ENCODE measurements at regions not wholly inside any gene's neighbourhood (a gene's known extent, or its start where the extent isn't known, plus 50 kb on each side); places are given as distances from the start of the nearest gene placed in this dataset.

DNA sequence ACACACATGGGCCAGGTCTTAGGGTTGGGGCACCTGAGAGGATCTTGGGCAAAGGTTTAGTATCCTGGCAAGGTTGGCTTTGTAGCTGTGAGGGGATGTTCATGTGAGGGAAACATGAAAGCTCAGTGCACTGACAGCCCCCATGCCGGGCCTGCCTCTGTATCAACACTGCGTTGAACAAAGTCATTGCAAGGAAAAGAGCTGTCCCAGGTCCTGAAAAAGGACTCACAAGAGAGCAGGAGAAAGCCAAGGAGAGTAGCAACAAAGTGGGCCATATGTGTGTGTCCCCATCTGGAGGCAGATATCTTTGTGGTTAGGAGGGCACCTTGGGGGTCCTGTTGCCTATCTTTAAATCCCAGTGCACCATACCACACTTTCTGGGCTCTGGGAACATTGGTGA lies 237.8 kb upstream of the THSD7B start:
- Histone ChIP-seq H3K27ac (ENCODE audit: low read length, poor library complexity, severe bottlenecking) (no peak overlapping the region), H3K23ac (ENCODE audit: low read length in 2 of 2) (no peak overlapping the region), H3K9me3 (ENCODE audit: control insufficient read depth, low read length) (no peaks in the 10 kb centered on the region), H2AFZ (ENCODE audit: low read depth, low read length) (no peak overlapping the region), H3K4me3 (ENCODE audit: insufficient read depth in 1 of 2, low read depth in 1 of 2, low read length in 2 of 2) (no peak overlapping the region), H2AK5ac (ENCODE audit: low read length, severe bottlenecking) (no peak overlapping the region), H2BK5ac (ENCODE audit: low read depth, low read length, poor library complexity, severe bottlenecking) (no peak overlapping the region), H3K18ac (ENCODE audit: low read depth in 1 of 2, low read length in 2 of 2) (no peak overlapping the region), H3K4ac (ENCODE audit: low read depth in 1 of 2, low read length in 2 of 2) (no peak overlapping the region), H3K9ac (ENCODE audit: low read length) (no peak overlapping the region), H3K4me1 (ENCODE audit: control insufficient read depth, insufficient read depth, low read depth, low read length) (no peaks in the 10 kb centered on the region), H3K4me2 (ENCODE audit: low read length, poor library complexity, severe bottlenecking) (no peak overlapping the region), H3K36me3 (ENCODE audit: control insufficient read depth in 1 of 2, insufficient read depth in 2 of 2, low read depth in 1 of 2, low read length in 2 of 2) (no peaks in the 10 kb centered on the region), H3K14ac (ENCODE audit: low read length in 2 of 2) (no peak overlapping the region), H3K79me1 (replicated peaks; ENCODE audit: low read length, poor library complexity, severe bottlenecking) (no peaks in the 10 kb centered on the region), H2BK120ac (ENCODE audit: low read depth, low read length) (no peak overlapping the region), H4K8ac (ENCODE audit: low read length) (no peak overlapping the region), H4K91ac (ENCODE audit: low read length) (no peak overlapping the region), H3K27me3 (ENCODE audit: control insufficient read depth in 1 of 2, insufficient read depth in 1 of 2, low read length in 2 of 2) (no peaks in the 10 kb centered on the region), H2BK15ac (ENCODE audit: low read depth, poor library complexity, severe bottlenecking) (no peak overlapping the region), H2BK12ac (ENCODE audit: low read length in 2 of 2) (no peak overlapping the region)
- DNase-seq = no peak
- WGBS = 17% methylated on average over 2 of the region's 2 CpGs

DNA sequence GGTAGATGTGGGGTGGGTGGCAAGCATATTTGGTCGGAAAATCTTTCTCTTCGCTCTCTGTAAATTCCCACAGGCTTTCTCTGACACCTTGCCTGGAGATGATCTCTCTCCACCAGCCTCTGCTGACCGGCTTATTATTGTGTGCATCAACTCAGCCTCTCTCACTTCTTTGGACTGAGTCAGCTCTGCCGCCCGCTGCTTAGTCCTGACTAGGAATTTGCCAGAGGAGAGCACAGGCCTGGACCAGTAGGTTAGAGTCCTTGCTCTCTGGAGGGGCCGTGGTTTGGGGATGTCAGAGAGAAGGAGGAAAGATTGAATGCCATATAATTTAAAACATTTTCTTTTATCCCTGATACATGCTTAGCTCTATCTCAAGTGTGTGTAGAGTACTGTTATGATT lies 242.6 kb upstream of the THSD7B start:
- Histone ChIP-seq H3K4ac (ENCODE audit: low read depth in 1 of 2, low read length in 2 of 2) (no peak overlapping the region), H3K23ac (ENCODE audit: low read length in 2 of 2) (no peak overlapping the region), H2BK15ac (ENCODE audit: low read depth, poor library complexity, severe bottlenecking) (no peak overlapping the region), H3K36me3 (ENCODE audit: control insufficient read depth in 1 of 2, insufficient read depth in 2 of 2, low read depth in 1 of 2, low read length in 2 of 2) (no peaks in the 10 kb centered on the region), H3K27ac (ENCODE audit: low read length, poor library complexity, severe bottlenecking) (no peak overlapping the region), H2AFZ (ENCODE audit: low read depth, low read length) (no peak overlapping the region), H3K14ac (ENCODE audit: low read length in 2 of 2) (no peak overlapping the region), H3K4me2 (ENCODE audit: low read length, poor library complexity, severe bottlenecking) (no peak overlapping the region), H2BK5ac (ENCODE audit: low read depth, low read length, poor library complexity, severe bottlenecking) (no peak overlapping the region), H3K79me1 (replicated peaks; ENCODE audit: low read length, poor library complexity, severe bottlenecking) (no peaks in the 10 kb centered on the region), H3K9me3 (ENCODE audit: control insufficient read depth, low read length) (no peaks in the 10 kb centered on the region), H3K4me3 (ENCODE audit: insufficient read depth in 1 of 2, low read depth in 1 of 2, low read length in 2 of 2) (no peak overlapping the region), H4K8ac (ENCODE audit: low read length) (no peak overlapping the region), H2AK5ac (ENCODE audit: low read length, severe bottlenecking) (no peak overlapping the region), H3K27me3 (ENCODE audit: control insufficient read depth in 1 of 2, insufficient read depth in 1 of 2, low read length in 2 of 2) (no peaks in the 10 kb centered on the region), H3K4me1 (ENCODE audit: control insufficient read depth, insufficient read depth, low read depth, low read length) (no peaks in the 10 kb centered on the region), H3K9ac (ENCODE audit: low read length) (no peak overlapping the region), H2BK120ac (ENCODE audit: low read depth, low read length) (no peak overlapping the region), H2BK12ac (ENCODE audit: low read length in 2 of 2) (no peak overlapping the region), H3K18ac (ENCODE audit: low read depth in 1 of 2, low read length in 2 of 2) (no peak overlapping the region), H4K91ac (ENCODE audit: low read length) (no peak overlapping the region)
- no peak for DNase-seq
- WGBS = 78% methylated on average over 5 of the region's 6 CpGs

DNA sequence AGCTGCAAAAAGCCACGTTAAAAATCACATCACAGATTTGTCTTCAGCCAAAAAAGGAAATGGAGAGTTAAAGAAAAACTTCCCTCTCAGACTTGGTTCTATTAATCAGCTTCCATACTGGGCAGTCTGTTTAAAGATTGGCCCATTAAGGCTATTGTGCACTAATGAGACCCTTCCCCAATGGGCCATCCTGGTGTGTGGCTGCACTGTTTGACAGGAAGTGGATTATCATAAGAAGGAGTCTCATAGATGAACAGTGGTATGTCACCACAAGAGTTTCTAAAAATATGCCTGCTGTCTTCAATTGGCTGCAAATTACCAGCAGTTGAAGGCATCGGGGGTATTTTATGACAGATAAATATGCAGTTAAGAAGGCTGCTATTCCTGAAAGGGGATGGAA lies 247.6 kb upstream of the THSD7B start:
- Histone ChIP-seq H3K23ac (ENCODE audit: low read length in 2 of 2) (no peak overlapping the region), H2AFZ (ENCODE audit: low read depth, low read length) (no peak overlapping the region), H3K27me3 (ENCODE audit: control insufficient read depth in 1 of 2, insufficient read depth in 1 of 2, low read length in 2 of 2) (no peaks in the 10 kb centered on the region), H3K27ac (ENCODE audit: low read length, poor library complexity, severe bottlenecking) (no peak overlapping the region), H2AK5ac (ENCODE audit: low read length, severe bottlenecking) (no peak overlapping the region), H3K79me1 (replicated peaks; ENCODE audit: low read length, poor library complexity, severe bottlenecking) (no peaks in the 10 kb centered on the region), H2BK15ac (ENCODE audit: low read depth, poor library complexity, severe bottlenecking) (no peak overlapping the region), H2BK120ac (ENCODE audit: low read depth, low read length) (no peak overlapping the region), H4K91ac (ENCODE audit: low read length) (no peak overlapping the region), H3K18ac (ENCODE audit: low read depth in 1 of 2, low read length in 2 of 2) (no peak overlapping the region), H3K4me3 (ENCODE audit: insufficient read depth in 1 of 2, low read depth in 1 of 2, low read length in 2 of 2) (no peak overlapping the region), H3K4me1 (ENCODE audit: control insufficient read depth, insufficient read depth, low read depth, low read length) (no peaks in the 10 kb centered on the region), H3K9ac (ENCODE audit: low read length) (no peak overlapping the region), H3K9me3 (ENCODE audit: control insufficient read depth, low read length) (no peaks in the 10 kb centered on the region), H3K4me2 (ENCODE audit: low read length, poor library complexity, severe bottlenecking) (no peak overlapping the region), H3K4ac (ENCODE audit: low read depth in 1 of 2, low read length in 2 of 2) (no peak overlapping the region), H3K36me3 (ENCODE audit: control insufficient read depth in 1 of 2, insufficient read depth in 2 of 2, low read depth in 1 of 2, low read length in 2 of 2) (no peaks in the 10 kb centered on the region), H4K8ac (ENCODE audit: low read length) (no peak overlapping the region), H2BK12ac (ENCODE audit: low read length in 2 of 2) (no peak overlapping the region), H2BK5ac (ENCODE audit: low read depth, low read length, poor library complexity, severe bottlenecking) (no peak overlapping the region), H3K14ac (ENCODE audit: low read length in 2 of 2) (no peak overlapping the region)
- no peak for DNase-seq
- 46% methylated on average over 1 of the region's 2 CpGs for WGBS

DNA sequence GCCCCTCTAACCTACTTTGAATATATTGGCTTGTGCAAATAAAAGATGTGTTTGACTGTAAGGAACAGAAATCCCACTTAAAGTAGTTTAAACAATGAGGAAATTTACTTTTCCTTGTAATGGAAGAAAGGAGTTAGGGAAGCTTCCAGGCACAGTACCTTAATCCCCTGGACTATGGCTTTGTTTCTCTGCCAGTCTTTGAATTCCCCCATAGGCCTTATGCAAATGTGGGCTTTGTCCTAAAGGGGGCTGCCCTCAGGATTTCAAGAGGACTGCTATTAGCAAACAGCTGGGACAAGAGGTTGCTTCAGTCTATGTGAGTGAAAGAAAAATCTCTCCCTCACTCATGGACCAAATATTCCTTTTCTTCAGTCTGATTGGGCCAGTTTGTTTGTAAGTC lies 255.1 kb upstream of the THSD7B start:
- Histone ChIP-seq H4K8ac (ENCODE audit: low read length) (no peak overlapping the region), H3K4ac (ENCODE audit: low read depth in 1 of 2, low read length in 2 of 2) (no peak overlapping the region), H4K91ac (ENCODE audit: low read length) (no peak overlapping the region), H2AFZ (ENCODE audit: low read depth, low read length) (no peak overlapping the region), H2BK15ac (ENCODE audit: low read depth, poor library complexity, severe bottlenecking) (no peak overlapping the region), H3K9ac (ENCODE audit: low read length) (no peak overlapping the region), H3K79me1 (replicated peaks; ENCODE audit: low read length, poor library complexity, severe bottlenecking) (no peaks in the 10 kb centered on the region), H3K18ac (ENCODE audit: low read depth in 1 of 2, low read length in 2 of 2) (no peak overlapping the region), H3K27me3 (ENCODE audit: control insufficient read depth in 1 of 2, insufficient read depth in 1 of 2, low read length in 2 of 2) (no peaks in the 10 kb centered on the region), H3K4me1 (ENCODE audit: control insufficient read depth, insufficient read depth, low read depth, low read length) (no peaks in the 10 kb centered on the region), H3K4me3 (ENCODE audit: insufficient read depth in 1 of 2, low read depth in 1 of 2, low read length in 2 of 2) (no peak overlapping the region), H2BK5ac (ENCODE audit: low read depth, low read length, poor library complexity, severe bottlenecking) (no peak overlapping the region), H3K9me3 (ENCODE audit: control insufficient read depth, low read length) (no peaks in the 10 kb centered on the region), H3K27ac (ENCODE audit: low read length, poor library complexity, severe bottlenecking) (no peak overlapping the region), H2BK12ac (ENCODE audit: low read length in 2 of 2) (no peak overlapping the region), H2BK120ac (ENCODE audit: low read depth, low read length) (no peak overlapping the region), H2AK5ac (ENCODE audit: low read length, severe bottlenecking) (no peak overlapping the region), H3K14ac (ENCODE audit: low read length in 2 of 2) (no peak overlapping the region), H3K4me2 (ENCODE audit: low read length, poor library complexity, severe bottlenecking) (no peak overlapping the region), H3K36me3 (ENCODE audit: control insufficient read depth in 1 of 2, insufficient read depth in 2 of 2, low read depth in 1 of 2, low read length in 2 of 2) (no peaks in the 10 kb centered on the region), H3K23ac (ENCODE audit: low read length in 2 of 2) (no peak overlapping the region)
- DNase-seq = no peak
